HuH-7 (cell line): ENCODE measurements at regions not wholly inside any gene's neighbourhood (a gene's known extent, or its start where the extent isn't known, plus 50 kb on each side); places are given as distances from the start of the nearest gene placed in this dataset.
A peak's percentile ranks its signal among the peaks of the same experiment; 100 is the strongest.
"Not testable (repeated sequence)": the region's sequence is repeated elsewhere in the genome, so short reads cannot be mapped to it uniquely, and the experiment has no call there.

Source experiments
- DNase-seq: peaks from one replicate; pipeline ENCODE4 v3.0.0; 2011; ENCODE audit warnings: low spot score

DNA sequence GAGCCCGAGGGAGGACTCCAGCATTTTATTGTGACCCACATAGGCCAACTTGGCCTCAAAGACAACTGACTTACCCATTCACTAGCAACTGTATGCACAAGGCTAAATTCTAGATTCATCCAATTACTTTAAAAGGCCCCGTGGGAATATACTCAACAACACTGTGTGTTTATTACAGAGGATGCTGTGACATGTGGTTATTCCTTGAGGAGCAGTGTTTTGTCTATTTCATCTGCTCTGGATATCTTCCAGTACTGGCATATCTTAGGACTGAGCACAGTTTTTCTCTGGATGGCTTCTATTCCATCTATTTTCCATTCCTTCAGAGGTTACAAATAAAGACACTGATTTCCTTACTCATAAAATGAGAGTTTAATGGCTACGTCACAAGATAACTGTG lies 87.2 kb upstream of the KRAS start:
- no peak for DNase-seq

GRCh38 chr12:25332143-25332542 lies 81.4 kb upstream of the KRAS start:
- DNase-seq: no peak

DNA sequence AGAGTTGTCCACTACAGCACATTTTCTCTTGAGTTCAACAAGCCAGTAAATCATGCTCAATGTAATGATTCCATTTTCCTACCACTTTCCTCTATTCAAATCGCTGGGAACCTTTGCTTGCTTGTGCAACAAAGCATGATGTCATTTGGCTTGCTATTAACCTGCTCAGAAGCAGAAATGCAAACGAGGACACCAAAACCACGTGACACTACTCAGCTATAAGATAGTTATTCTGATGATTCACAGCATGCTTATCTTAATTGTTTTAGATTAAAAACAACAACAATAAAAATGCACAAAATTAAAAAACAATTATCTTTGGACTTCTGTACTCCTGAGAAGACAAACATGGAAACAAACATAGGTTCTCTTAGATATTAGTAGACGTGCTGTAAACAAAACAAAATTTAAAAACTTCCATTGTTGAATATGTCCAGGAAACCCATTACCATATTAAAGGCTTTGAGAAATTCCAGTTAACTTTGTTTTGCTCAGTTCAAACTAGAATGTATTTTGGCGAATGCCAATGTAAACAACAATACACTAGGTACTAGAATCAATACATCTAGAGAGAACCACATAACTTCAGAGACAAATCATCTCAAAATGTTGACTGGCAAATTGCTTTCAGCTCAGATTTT lies 77.5 kb upstream of the KRAS start:
- DNase-seq: peak; percentile 30

- DNase-seq: no peak
Measured at GRCh38 chr12:25327321-25327720, 76.6 kb upstream of the KRAS start.

DNA sequence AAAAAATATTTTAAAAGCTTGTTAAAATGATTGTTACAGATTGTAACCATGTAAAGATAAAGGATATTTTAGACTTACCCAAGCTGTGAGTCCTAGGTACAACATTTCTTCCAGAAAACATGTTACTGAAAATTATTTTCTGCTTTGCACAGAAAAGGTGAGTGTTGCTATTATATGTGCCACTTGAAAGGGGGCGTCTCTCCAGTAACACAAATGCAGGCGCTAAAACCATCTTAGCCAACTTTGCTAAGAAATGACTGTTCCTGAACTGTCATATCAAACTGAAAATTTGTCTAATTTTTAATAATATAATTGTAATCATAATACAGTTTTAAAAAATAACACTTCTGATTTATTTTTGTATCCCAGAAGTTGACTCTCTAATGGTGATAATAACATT lies 75.6 kb upstream of the KRAS start:
- DNase-seq: no peak

DNA sequence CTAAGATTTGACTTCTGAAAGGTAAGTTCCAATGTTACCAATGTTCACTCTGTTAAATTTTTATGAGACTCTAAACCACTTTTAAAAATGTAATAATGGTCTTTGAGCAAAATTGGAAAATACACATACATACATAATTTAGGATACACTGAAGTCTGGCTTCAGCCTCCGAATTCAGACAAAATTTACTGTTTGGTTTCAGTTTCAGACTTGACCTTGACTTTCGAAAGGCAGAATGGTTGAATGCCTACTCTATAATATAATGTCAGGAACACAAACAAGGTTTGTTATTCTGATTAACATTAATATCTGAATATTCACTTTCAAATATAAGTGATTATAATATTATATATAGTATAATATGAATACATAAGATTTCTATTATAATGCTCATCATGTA lies 74.1 kb upstream of the KRAS start:
- no peak for DNase-seq

DNA sequence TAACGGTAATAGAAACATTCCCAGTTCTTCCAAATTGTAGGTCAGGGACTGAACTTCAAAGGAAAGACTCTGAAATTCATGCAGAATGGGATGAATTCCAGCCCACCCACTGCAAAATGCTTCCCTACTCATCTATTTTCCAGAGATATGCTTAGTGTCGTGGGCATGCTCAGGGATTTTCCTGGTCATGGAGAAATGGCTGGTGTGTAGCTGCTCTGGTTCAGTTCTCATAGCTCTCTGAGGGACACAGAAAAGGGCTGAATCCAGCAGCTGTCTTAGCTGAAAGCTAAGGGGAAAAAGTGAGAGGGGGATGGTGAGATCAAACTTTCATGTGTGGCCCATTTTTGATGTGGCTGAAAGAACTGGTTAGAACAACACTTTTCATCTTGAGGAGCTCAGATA lies 72.9 kb upstream of the KRAS start:
- DNase-seq: no peak

GRCh38 chr12:25322918-25323531 lies 72.3 kb upstream of the KRAS start:
- DNase-seq: no peak

DNA sequence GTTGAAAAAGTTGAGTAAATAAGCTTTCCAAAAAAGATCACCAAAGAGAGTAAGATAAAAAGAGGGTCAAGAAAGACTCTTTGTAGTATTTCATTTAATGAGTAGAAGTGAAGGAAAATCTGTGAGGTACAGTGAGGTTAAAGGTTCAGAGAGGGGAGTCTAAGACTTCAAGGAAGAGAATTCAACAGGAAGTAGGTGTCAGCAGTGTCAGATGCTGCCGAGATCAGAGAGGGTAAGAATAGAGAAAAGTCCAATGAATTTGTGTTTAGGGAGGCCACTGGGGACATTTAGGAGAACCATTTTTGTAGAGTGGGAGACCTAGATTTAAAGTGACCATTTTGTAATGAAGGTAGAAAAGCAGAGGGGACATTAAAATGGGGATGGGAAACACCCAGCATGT lies 71.6 kb upstream of the KRAS start:
- DNase-seq: no peak

DNA sequence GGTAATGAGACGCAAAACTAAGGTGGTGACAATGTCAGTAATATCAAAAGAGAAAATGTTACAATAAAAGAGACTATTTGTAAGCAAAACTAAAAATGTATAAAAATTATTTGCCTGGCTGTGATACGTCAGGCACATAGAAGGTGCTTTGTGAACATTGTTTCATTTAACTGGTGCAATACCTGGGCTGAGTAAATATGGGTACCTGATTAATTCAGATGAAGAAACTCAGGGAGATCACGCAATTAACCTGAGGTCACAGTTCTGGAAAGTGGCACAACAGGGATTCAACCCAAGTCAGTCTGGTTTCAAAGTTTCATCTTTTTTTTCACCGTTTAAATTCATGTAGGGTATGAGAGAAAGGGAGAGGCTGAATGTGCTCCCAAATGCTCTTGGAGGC lies 71.0 kb upstream of the KRAS start:
- DNase-seq: no peak

- DNase-seq: no peak
Measured at GRCh38 chr12:25320123-25321006, 69.6 kb upstream of the KRAS start.

DNA sequence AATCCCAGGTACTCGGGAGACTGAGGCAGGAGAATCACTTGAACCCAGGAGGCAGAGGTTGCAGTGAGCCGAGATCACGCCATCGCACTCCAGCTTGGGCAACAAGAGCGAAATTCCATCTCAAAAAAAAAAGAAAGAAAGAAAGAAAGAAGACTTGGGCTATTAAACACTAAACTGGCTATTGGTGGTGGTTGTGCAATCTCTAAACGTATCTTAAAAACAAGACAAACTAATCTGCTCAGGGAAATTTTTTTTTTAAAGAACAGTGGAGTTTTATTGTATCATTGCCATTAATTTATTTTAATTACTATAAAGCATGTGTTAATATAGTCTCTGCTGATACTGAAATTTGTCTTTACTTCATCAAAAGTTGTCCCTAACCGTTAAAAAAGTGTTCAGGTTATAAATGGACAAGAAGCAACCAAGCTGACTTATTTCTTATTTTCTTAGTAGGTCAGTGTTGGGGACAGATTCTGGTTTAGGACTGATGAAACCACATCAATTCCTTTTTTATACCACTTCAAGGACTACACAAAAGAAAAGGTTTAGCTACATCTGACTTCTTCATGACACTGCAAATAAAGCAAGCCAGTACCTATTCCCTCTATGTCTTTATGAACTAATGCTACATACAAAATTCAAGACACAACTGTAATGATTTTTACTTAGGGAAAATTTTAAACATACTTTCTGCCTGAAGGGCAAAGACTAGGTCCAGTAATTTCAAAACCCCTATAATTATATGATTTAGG lies 68.7 kb upstream of the KRAS start:
- DNase-seq: no peak

- no peak for DNase-seq
Measured at GRCh38 chr12:25317553-25317952, 66.8 kb upstream of the KRAS start.

DNA sequence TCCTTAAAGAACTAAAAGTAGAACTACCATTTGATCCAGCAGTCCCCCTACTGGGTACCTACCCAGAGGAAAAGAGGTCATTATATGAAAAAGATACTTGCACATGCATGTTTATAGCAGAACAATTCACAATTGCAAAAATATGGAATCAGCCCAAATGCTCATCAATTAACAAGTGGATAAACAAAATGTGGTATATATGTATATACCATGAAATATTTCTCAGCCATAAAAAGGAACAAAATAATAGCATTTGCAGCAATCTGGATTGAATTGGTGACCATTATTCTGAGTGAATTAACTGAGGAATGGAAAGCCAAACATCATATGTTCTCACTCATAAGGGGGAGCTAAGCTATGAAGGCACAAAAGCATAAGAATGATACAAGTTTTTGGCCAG lies 64.7 kb upstream of the KRAS start:
- DNase-seq: no peak

DNA sequence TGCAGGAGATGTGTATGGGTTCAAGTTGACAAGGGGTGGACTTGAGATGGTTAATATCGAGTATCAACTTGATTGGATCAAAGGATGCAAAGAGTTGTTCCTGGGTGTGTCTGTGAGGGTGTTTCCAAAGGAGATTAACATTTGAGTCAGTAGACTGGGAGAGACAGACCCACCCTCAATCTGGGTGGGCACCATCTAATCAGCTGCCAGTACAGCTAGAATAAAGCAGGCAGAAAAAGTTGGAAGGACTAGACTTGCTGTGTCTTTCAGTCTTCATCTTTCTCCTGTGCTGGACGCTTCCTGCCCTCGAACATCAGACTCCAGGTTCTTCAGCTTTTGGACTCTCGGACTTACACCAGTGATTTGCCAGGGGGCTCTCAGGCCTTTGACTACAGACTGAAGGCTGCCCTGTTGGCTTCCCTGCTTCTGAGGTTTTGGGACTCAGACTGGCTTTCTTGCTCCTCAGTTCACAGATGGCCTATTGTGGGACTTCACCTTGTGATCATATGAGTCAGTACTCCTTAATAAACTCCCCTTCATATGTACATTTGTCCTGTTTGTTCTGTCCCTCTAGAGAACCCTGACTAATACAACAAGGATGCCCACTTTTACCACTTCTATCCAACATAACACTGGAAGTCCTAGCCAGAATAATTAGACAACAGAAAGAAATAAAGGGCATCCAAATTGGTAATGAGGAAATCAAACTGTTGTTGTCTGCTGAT lies 62.7 kb upstream of the KRAS start:
- not testable (repeated sequence) for DNase-seq

- DNase-seq: no peak
Measured at GRCh38 chr12:25311506-25311905, 60.8 kb upstream of the KRAS start.

DNA sequence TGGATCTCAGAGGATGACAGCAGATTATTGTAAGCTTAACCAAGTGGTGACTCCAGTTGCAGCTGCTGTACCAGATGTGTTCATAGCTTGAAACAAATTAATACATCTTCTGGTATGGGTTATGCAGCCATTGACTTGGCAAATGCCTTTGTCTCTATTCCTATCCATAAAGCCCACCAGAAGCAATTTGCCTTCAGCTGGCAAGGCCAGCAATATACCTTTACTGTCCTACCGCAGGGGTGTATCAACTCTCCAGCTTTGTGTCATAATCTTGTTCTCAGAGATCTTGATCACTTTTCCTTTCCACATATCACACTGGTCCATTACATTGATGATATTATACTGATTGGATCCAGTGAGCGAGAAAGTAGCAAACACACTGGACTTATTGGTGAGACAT lies 59.3 kb upstream of the KRAS start:
- DNase-seq: not testable (repeated sequence)

DNA sequence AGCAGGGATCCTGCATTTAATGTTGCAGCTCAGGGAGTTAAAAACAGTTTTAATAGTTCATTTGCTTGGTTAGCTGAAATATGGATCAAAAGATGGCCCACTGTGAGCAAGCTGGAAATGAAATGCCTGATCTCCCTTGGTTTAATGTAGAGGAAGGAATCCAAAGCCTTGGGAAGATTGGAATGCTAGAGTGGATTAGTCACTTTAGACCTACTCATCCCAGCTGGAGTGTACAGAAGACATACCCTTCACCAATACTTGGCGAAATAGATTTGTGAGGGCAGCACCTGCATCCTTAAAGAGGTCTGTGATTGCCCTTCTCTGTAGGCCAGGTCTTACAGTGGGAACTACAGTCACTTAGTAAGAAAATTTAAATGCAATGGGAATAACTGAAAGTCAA lies 58.0 kb upstream of the KRAS start:
- DNase-seq: no peak

- DNase-seq: no peak
Measured at GRCh38 chr12:25307818-25308217, 57.1 kb upstream of the KRAS start.

DNA sequence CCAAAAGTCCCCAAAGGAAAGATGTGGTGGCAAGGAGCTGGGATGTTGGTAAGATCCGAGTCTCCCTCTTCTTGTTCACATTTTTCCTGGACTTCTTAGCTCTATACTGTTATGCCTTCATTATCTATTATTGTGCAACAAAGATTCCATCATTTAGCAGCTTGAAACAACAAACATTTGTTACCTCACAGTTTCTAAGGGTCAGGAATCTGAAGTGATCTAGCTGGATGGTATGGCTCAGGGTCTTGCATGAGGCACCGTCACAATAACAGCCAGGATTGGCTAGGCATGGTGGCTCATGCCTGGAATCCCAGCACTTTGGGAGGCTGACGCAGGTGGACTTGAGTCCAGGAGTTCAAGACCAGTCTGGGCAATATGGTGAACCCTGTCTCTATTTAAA lies 51.1 kb upstream of the KRAS start:
- DNase-seq: no peak
